AML-193 (cell line): ENCODE measurements at regions not wholly inside any gene's neighbourhood (a gene's known extent, or its start where the extent isn't known, plus 50 kb on each side); places are given as distances from the start of the nearest gene placed in this dataset.

Experiments used
- DNase-seq, 2 experiments: peaks; one replicate each; lab custom pipeline; 2025; lab: John Stamatoyannopoulos, UW

- DNase-seq: no peak
Observed at GRCh38 chr5:159385536-159385935, 55.2 kb upstream of the IL12B start.

- no peak for DNase-seq
Observed at GRCh38 chr5:159386028-159386711, 55.9 kb upstream of the IL12B start.

- no peak for DNase-seq
Observed at GRCh38 chr5:159392871-159393270, 62.6 kb upstream of the IL12B start.

- no peak for DNase-seq
Observed at GRCh38 chr5:159393854-159394274, 63.6 kb upstream of the IL12B start.

GRCh38 chr5:159395202-159395601 is 64.9 kb upstream of the IL12B start:
- DNase-seq: no peak

GRCh38 chr5:159398936-159399335 is 68.6 kb upstream of the IL12B start:
- DNase-seq: no peak

GRCh38 chr5:159400476-159400875 is 70.2 kb upstream of the IL12B start:
- no peak for DNase-seq

GRCh38 chr5:159402311-159402710 is 72.0 kb upstream of the IL12B start:
- DNase-seq: no peak

GRCh38 chr5:159402856-159403255 is 72.6 kb upstream of the IL12B start:
- no peak for DNase-seq

- DNase-seq: no peak
Observed at GRCh38 chr5:159403906-159404681, 73.8 kb upstream of the IL12B start.

GRCh38 chr5:159405611-159406031 is 75.3 kb upstream of the IL12B start:
- DNase-seq: peak; percentile 82 to 86

- DNase-seq: no peak
Observed at GRCh38 chr5:159406571-159406970, 76.3 kb upstream of the IL12B start.

GRCh38 chr5:159409801-159410200 is 79.5 kb upstream of the IL12B start:
- no peak for DNase-seq

- DNase-seq: no peak
Observed at GRCh38 chr5:159410480-159410879, 80.2 kb upstream of the IL12B start.

GRCh38 chr5:159411115-159411514 is 80.8 kb upstream of the IL12B start:
- DNase-seq: no peak

GRCh38 chr5:159412284-159413046 is 82.2 kb upstream of the IL12B start:
- DNase-seq: peak; percentile 89 to 92

GRCh38 chr5:159414021-159414420 is 83.7 kb upstream of the IL12B start:
- DNase-seq: no peak

GRCh38 chr5:159415301-159415937 is 85.1 kb upstream of the IL12B start:
- no peak for DNase-seq

- no peak for DNase-seq
Observed at GRCh38 chr5:159416438-159416837, 86.2 kb upstream of the IL12B start.

GRCh38 chr5:159417170-159417569 is 86.9 kb upstream of the IL12B start:
- no peak for DNase-seq

- DNase-seq: no peak
Observed at GRCh38 chr5:159419576-159419975, 89.3 kb upstream of the IL12B start.

- peak; percentile 13 to 38 for DNase-seq
Observed at GRCh38 chr5:159420940-159421339, 90.7 kb upstream of the IL12B start.
